ENCODE measurements at regions not wholly inside any gene's neighbourhood (a gene's known extent, or its start where the extent isn't known, plus 50 kb on each side); places are given as distances from the start of the nearest gene placed in this dataset.

- Histone ChIP-seq H4K20me1 (ENCODE audit: control insufficient read depth, extremely low read depth, insufficient read depth, low read length) (no peaks in the 10 kb centered on the region), H3K79me2 (ENCODE audit: control insufficient read depth, insufficient read depth, low read length) (no peaks in the 10 kb centered on the region), H3K27ac (ENCODE audit: control insufficient read depth, insufficient read depth, low read length) (no peak overlapping the region), H3K36me3 (ENCODE audit: control insufficient read depth in 2 of 2, extremely low read depth in 1 of 2, insufficient read depth in 2 of 2, low read length in 2 of 2) (no peaks in the 10 kb centered on the region), H3K4me1 (ENCODE audit: control insufficient read depth, extremely low read depth, insufficient read depth, low read length) (no peaks in the 10 kb centered on the region), H3K27me3 (ENCODE audit: control insufficient read depth, extremely low read depth, insufficient read depth, low read length) (no peaks in the 10 kb centered on the region), H3K4me3 (ENCODE audit: control insufficient read depth in 2 of 3, extremely low read depth in 1 of 3, insufficient read depth in 2 of 3, low read depth in 1 of 3, low read length in 3 of 3) (no peak overlapping the region), H3K9ac (ENCODE audit: control insufficient read depth, extremely low read depth, insufficient read depth, low read length) (no peak overlapping the region), H2AFZ (ENCODE audit: control insufficient read depth, low read length) (no peak overlapping the region), H3K4me2 (ENCODE audit: control insufficient read depth, extremely low read depth, insufficient read depth, low read depth, low read length) (no peak overlapping the region), H3K9me3 (ENCODE audit: control insufficient read depth, low read depth, low read length) (no peaks in the 10 kb centered on the region), H3K9me1 (ENCODE audit: control insufficient read depth, extremely low read depth, insufficient read depth, low read length) (no peaks in the 10 kb centered on the region)
- no peak for TF ChIP-seq CTCF (optimal IDR thresholded peaks at IDR 0.05 in 1 of 3, IDR thresholded peaks at IDR 0.05 in 1 of 3, conservative IDR thresholded peaks at IDR 0.05 in 1 of 3; ENCODE audit: extremely low read depth in 1 of 3, insufficient read depth in 2 of 3, low read length in 3 of 3)
- no peak for TF ChIP-seq EZH2 (IDR thresholded peaks at IDR 0.05; ENCODE audit: low read length)
- no peak for FAIRE-seq
- no peak for DNase-seq (ENCODE audit: low read depth, low spot score)
- dilution Hi-C loops (cut with MboI; ENCODE audit: extremely low pct_ligation_motif_present, low sequenced_read_pairs): no loop called here
Observed at GRCh38 chr16:73560497-73560896, 512.6 kb upstream of the ZFHX3 start.

- Histone ChIP-seq H3K4me1 (ENCODE audit: control insufficient read depth, extremely low read depth, insufficient read depth, low read length) (no peaks in the 10 kb centered on the region), H3K9me3 (ENCODE audit: control insufficient read depth, low read depth, low read length) (no peaks in the 10 kb centered on the region), H3K4me2 (ENCODE audit: control insufficient read depth, extremely low read depth, insufficient read depth, low read depth, low read length) (no peak overlapping the region), H2AFZ (ENCODE audit: control insufficient read depth, low read length) (no peak overlapping the region), H4K20me1 (ENCODE audit: control insufficient read depth, extremely low read depth, insufficient read depth, low read length) (no peaks in the 10 kb centered on the region), H3K36me3 (ENCODE audit: control insufficient read depth in 2 of 2, extremely low read depth in 1 of 2, insufficient read depth in 2 of 2, low read length in 2 of 2) (no peaks in the 10 kb centered on the region), H3K9me1 (ENCODE audit: control insufficient read depth, extremely low read depth, insufficient read depth, low read length) (no peaks in the 10 kb centered on the region), H3K4me3 (ENCODE audit: control insufficient read depth in 2 of 3, extremely low read depth in 1 of 3, insufficient read depth in 2 of 3, low read depth in 1 of 3, low read length in 3 of 3) (no peak overlapping the region), H3K27me3 (ENCODE audit: control insufficient read depth, extremely low read depth, insufficient read depth, low read length) (no peaks in the 10 kb centered on the region), H3K79me2 (ENCODE audit: control insufficient read depth, insufficient read depth, low read length) (no peaks in the 10 kb centered on the region), H3K9ac (ENCODE audit: control insufficient read depth, extremely low read depth, insufficient read depth, low read length) (no peak overlapping the region), H3K27ac (ENCODE audit: control insufficient read depth, insufficient read depth, low read length) (no peak overlapping the region)
- TF ChIP-seq EZH2 (IDR thresholded peaks at IDR 0.05; ENCODE audit: low read length): no peak
- TF ChIP-seq CTCF (optimal IDR thresholded peaks at IDR 0.05 in 1 of 3, IDR thresholded peaks at IDR 0.05 in 1 of 3, conservative IDR thresholded peaks at IDR 0.05 in 1 of 3; ENCODE audit: extremely low read depth in 1 of 3, insufficient read depth in 2 of 3, low read length in 3 of 3): no peak
- DNase-seq (ENCODE audit: low read depth, low spot score) (no peak), FAIRE-seq (no peak)
- dilution Hi-C loops (cut with MboI; ENCODE audit: extremely low pct_ligation_motif_present, low sequenced_read_pairs): no loop called here
Observed at GRCh38 chr16:73558219-73558618, 510.3 kb upstream of the ZFHX3 start.

Data from keratinocyte (primary cell).